Esophagus squamous epithelium (tissue), 5 donors: ENCODE measurements at regions not wholly inside any gene's neighbourhood (a gene's known extent, or its start where the extent isn't known, plus 50 kb on each side); places are given as distances from the start of the nearest gene placed in this dataset.

Experiments
- DNase-seq: peaks from one replicate; lab custom pipeline; 2025; lab: John Stamatoyannopoulos, UW
- H3K27ac ChIP-seq, 4 donors: fragments of 200-600 bp; sonication (generic); one replicate each; pipeline ENCODE4 v1.5.1; 2016 to 2019; ENCODE audit warnings: mild to moderate bottlenecking in 1 of 4
- H3K27me3 ChIP-seq, 4 donors: fragments of 200-600 bp; sonication (generic); 1 replicate in 3 of 4; 2 replicates in 1 of 4; pipeline versions ENCODE4 v1.5.1 to v1.6.0; 2017 to 2021; ENCODE audit warnings: antibody characterized with exemption in 1 of 4
- H3K36me3 ChIP-seq, 3 donors: fragments of 200-600 bp; sonication (generic); one replicate each; pipeline ENCODE4 v1.5.1; 2016 to 2019
- H3K4me1 ChIP-seq, 3 donors: fragments of 200-600 bp; sonication (generic); one replicate each; pipeline ENCODE4 v1.5.1; 2017 to 2019
- H3K4me3 ChIP-seq, 4 donors: fragments of 200-600 bp; sonication (generic); 1 replicate in 3 of 4; 2 replicates in 1 of 4; pipeline ENCODE4 v1.5.1; 2016 to 2019; ENCODE audit warnings: mild to moderate bottlenecking in 2 of 4, moderate library complexity in 1 of 4
- H3K9me3 ChIP-seq, 3 donors: fragments of 200-600 bp; sonication (generic); one replicate each; pipeline ENCODE4 v1.5.1; 2016 to 2019
- POLR2A ChIP-seq, 4 donors: fragments of 450-650 bp; IDR thresholded peaks; one replicate each; pipeline ENCODE4 v1.6.1; 2017; ENCODE audit warnings: antibody characterized with exemption in 4 of 4, mild to moderate bottlenecking in 4 of 4, moderate library complexity in 3 of 4
- WGBS, 2 donors: methylation state at CpG; one replicate each; pipeline ENCODE4 v1.1.5; 2018; 5-methylcytosine and 5-hydroxymethylcytosine counted together
- intact Hi-C: fragments of 100-400 bp; cut with DNase I; formaldehyde crosslinking; loops from one replicate; pipeline ENCODE4 v1.15.0; 2022
- TF ChIP-seq, protein P1 (sequence below), 6 experiments: fragments of 450-650 bp in 4 of 6; fragments of 200-600 bp in 2 of 6; sonication (generic) in 2 of 6; IDR thresholded peaks; one replicate each; pipeline ENCODE4 v1.5.1; 2016 to 2019; ENCODE audit warnings: antibody characterized with exemption in 6 of 6, mild to moderate bottlenecking in 4 of 6, moderate library complexity in 4 of 6
- donor health status: DM: yes; HTN: yes; CAD: no.

DNA sequence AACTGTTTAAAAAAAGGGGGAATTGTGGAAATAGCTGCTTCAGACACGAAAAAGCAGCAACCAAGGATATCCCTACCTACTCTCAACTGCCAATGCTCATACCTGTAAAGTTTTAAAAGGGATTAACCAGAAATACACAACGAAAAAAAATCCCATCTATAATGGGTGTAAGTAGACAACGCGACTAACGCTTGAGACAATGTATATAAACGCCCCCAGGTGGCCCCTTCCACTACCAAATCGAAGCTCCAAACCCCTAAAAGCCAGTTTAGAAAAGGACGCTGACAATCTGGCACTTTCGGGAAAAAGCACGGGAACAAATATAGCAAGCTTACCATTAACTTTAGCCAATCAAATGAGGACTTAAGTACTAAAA is 94.5 kb upstream of the BTN3A2 start:
- Histone ChIP-seq H3K36me3 (no peaks in the 10 kb centered on the region), H3K4me3 (peak overlapping the region; percentile 35 to 64 (median 54)), H3K9me3 (no peaks in the 10 kb centered on the region), H3K4me1 (peaks cover 0 to 53% (median 0%) of the 10 kb centered on the region in 3 donors), H3K27me3 (peaks cover 0 to 54% (median 3%) of the 10 kb centered on the region in 4 donors), H3K27ac (peak overlapping the region; percentile 33 to 98 (median 94))
- intact Hi-C loops: no loop called here
- no peak for DNase-seq
- 10 to 12% methylated on average over 10 of the region's 10 CpGs for WGBS, 2 donors
- TF ChIP-seq, protein P1, sequence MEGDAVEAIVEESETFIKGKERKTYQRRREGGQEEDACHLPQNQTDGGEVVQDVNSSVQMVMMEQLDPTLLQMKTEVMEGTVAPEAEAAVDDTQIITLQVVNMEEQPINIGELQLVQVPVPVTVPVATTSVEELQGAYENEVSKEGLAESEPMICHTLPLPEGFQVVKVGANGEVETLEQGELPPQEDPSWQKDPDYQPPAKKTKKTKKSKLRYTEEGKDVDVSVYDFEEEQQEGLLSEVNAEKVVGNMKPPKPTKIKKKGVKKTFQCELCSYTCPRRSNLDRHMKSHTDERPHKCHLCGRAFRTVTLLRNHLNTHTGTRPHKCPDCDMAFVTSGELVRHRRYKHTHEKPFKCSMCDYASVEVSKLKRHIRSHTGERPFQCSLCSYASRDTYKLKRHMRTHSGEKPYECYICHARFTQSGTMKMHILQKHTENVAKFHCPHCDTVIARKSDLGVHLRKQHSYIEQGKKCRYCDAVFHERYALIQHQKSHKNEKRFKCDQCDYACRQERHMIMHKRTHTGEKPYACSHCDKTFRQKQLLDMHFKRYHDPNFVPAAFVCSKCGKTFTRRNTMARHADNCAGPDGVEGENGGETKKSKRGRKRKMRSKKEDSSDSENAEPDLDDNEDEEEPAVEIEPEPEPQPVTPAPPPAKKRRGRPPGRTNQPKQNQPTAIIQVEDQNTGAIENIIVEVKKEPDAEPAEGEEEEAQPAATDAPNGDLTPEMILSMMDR (IDR thresholded peaks at IDR 0.05): no peak
- TF ChIP-seq POLR2A (IDR thresholded peaks at IDR 0.05): no peak

DNA sequence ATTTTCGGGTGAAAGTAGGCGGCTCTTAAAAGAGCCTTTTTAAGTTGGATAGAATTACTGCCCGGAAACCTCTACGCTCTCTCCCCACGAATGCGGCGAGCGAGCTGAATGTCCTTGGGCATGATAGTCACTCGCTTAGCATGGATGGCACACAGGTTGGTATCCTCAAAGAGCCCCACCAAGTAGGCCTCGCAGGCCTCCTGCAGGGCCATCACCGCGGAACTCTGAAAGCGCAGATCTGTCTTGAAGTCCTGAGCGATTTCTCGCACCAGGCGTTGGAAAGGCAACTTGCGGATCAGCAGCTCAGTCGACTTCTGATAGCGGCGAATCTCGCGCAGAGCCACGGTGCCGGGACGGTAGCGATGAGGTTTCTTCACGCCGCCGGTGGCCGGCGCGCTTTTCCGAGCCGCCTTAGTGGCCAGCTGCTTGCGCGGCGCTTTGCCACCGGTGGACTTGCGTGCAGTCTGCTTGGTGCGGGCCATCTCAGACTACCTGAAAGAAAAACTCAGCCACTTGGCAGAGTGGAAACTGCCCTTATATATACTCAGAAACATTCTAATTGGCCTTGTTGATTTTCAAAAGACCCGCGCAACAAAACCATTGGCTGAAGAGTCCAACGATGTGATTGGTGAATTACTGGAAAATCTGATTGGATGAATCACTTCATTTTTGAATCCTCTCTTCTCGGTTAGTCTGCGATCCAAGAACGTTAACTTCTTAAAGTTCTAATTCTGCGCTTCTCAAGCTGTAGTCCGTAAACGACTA is 93.9 kb upstream of the BTN3A2 start:
- whole genome bisulfite sequencing, 2 donors: 4 to 5% methylated on average over 17 to 26 of the region's 49 CpGs
- intact Hi-C loops: no loop called here

DNA sequence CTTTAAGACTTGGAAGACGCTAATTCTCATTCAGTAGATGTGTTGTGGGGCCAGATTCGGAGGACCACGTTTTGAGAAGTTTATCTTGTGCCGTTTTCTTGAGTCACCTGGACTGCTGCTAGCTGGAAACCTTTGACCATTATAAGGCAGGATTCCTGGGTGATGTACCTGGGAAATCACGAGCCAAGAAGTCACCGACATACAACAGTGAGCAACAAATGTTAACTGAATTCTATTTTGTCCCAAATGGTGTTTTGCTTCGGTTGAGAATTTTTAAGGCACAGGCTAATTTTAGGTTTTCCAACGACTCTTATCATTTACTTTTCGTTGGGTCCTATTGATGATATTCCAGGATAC is 93.4 kb upstream of the BTN3A2 start:
- intact Hi-C loops: no loop called here
- peak overlapping the region; percentile 35 to 64 (median 54) for H3K4me3 ChIP-seq
- TF ChIP-seq, protein P1 (IDR thresholded peaks at IDR 0.05): no peak
- TF ChIP-seq POLR2A (IDR thresholded peaks at IDR 0.05): no peak

More for the DNA sequence above, 93.9 kb upstream of the BTN3A2 start:
- TF ChIP-seq, protein P1 (IDR thresholded peaks at IDR 0.05): no peak
- TF ChIP-seq POLR2A (IDR thresholded peaks at IDR 0.05): peak in 2 of 4 donors; percentile 19 to 62
- Histone ChIP-seq H3K36me3 (no peaks in the 10 kb centered on the region), H3K9me3 (no peaks in the 10 kb centered on the region), H3K4me1 (peaks cover 0 to 53% (median 0%) of the 10 kb centered on the region in 3 donors), H3K27me3 (peaks cover 0 to 54% (median 3%) of the 10 kb centered on the region in 4 donors), H3K4me3 (peak overlapping the region; percentile 35 to 64 (median 54)), H3K27ac (peak overlapping the region; percentile 93 to 98 (median 94))
- no peak for DNase-seq

DNA sequence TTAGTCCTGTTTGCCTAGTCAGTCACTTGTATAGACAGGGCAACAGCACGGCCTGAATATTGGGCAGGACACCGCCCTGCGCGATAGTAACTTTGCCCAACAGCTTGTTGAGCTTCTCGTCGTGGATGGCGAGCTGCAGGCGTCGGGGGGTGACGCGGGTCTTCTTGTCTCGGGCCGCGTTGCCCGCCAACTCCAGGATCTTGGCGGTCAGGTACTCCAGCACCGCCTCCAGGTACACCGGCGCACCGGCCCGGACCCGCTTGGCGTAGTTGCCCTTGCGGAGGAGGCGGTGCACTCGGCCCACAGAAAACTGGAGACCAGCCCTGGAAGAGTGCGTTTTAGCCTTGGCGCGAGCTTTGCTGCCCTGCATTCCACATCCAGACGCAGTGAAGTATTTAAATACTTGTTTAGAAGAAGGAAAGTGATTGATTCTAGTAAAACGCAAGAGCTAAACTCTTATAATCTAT is 92.8 kb upstream of the BTN3A2 start:
- H3K36me3 ChIP-seq: no peaks in the 10 kb centered on the region
- TF ChIP-seq POLR2A (IDR thresholded peaks at IDR 0.05): no peak
- TF ChIP-seq, protein P1 (IDR thresholded peaks at IDR 0.05): peak in 1 of 6 experiments; percentile 14
- peak overlapping the region; percentile 35 to 64 (median 54) for H3K4me3 ChIP-seq
- H3K9me3 ChIP-seq: no peaks in the 10 kb centered on the region
- peak overlapping the region; percentile 93 to 98 (median 94) for H3K27ac ChIP-seq
- peaks cover 0 to 54% (median 3%) of the 10 kb centered on the region in 4 donors for H3K27me3 ChIP-seq
- intact Hi-C loops: no loop called here
- H3K4me1 ChIP-seq: peaks cover 0 to 53% (median 0%) of the 10 kb centered on the region in 3 donors
- DNase-seq: no peak
- 4% methylated on average over 18 to 19 of the region's 31 CpGs for WGBS, 2 donors

More for the DNA sequence above, 93.4 kb upstream of the BTN3A2 start:
- no peak for DNase-seq
- 0 to 1% methylated on average over 9 of the region's 9 CpGs for WGBS, 2 donors
- peak overlapping the region; percentile 93 to 98 (median 94) for H3K27ac ChIP-seq
- H3K9me3 ChIP-seq: no peaks in the 10 kb centered on the region
- H3K36me3 ChIP-seq: no peaks in the 10 kb centered on the region
- H3K4me1 ChIP-seq: peaks cover 0 to 53% (median 0%) of the 10 kb centered on the region in 3 donors
- peaks cover 0 to 54% (median 3%) of the 10 kb centered on the region in 4 donors for H3K27me3 ChIP-seq
